Stimulated activated effector memory CD8-positive, alpha-beta T cell treated with anti-CD3 and anti-CD28 coated beads, Interleukin-12 subunit alpha, Interleukin-12 subunit beta, amount 100 ng/mL, for 72 hours (primary cell): ENCODE measurements at regions not wholly inside any gene's neighbourhood (a gene's known extent, or its start where the extent isn't known, plus 50 kb on each side); places are given as distances from the start of the nearest gene placed in this dataset.
"Not testable (repeated sequence)": the region's sequence is repeated elsewhere in the genome, so short reads cannot be mapped to it uniquely, and the experiment has no call there.

Experiments used
- ATAC-seq: fragments of 150-1000 bp; cut with Tn5 transposase; 2 replicates; pipeline ENCODE4 v1.10.0; 2021
- DNase-seq, 2 donors: peaks; one replicate each; pipeline ENCODE4 v3.0.0; 2021 to 2022; ENCODE audit warnings: low spot score in 2 of 2
- H3K27ac Mint-ChIP-seq: one replicate; pipeline ENCODE4 v1.8.0; 2022; ENCODE audit warnings: mild to moderate bottlenecking, mixed read lengths
- H3K36me3 Mint-ChIP-seq: one replicate; pipeline ENCODE4 v1.8.0; 2022; ENCODE audit warnings: mild to moderate bottlenecking, mixed read lengths
- H3K4me1 Mint-ChIP-seq: one replicate; pipeline ENCODE4 v1.8.0; 2022; ENCODE audit warnings: mixed read lengths
- H3K4me3 Mint-ChIP-seq: one replicate; pipeline ENCODE4 v1.8.0; 2022; ENCODE audit warnings: mild to moderate bottlenecking, mixed read lengths
- H3K9me3 Mint-ChIP-seq: one replicate; pipeline ENCODE4 v1.8.0; 2022; ENCODE audit warnings: mixed read lengths

GRCh38 chr11:3485737-3486136 is 106.8 kb upstream of the ZNF195 start:
- H3K4me3 Mint-ChIP-seq, H3K36me3 Mint-ChIP-seq, H3K9me3 Mint-ChIP-seq, DNase-seq, H3K4me1 Mint-ChIP-seq, ATAC-seq, H3K27ac Mint-ChIP-seq: not testable (repeated sequence)

- not testable (repeated sequence) for ATAC-seq, H3K27ac Mint-ChIP-seq, H3K4me1 Mint-ChIP-seq, H3K36me3 Mint-ChIP-seq, H3K4me3 Mint-ChIP-seq, H3K9me3 Mint-ChIP-seq, DNase-seq
Observed at GRCh38 chr11:3476937-3477885, 98.3 kb upstream of the ZNF195 start.

GRCh38 chr11:3476084-3476936 is 97.4 kb upstream of the ZNF195 start:
- not testable (repeated sequence) for ATAC-seq, DNase-seq, H3K4me3 Mint-ChIP-seq, H3K4me1 Mint-ChIP-seq, H3K27ac Mint-ChIP-seq, H3K9me3 Mint-ChIP-seq, H3K36me3 Mint-ChIP-seq

GRCh38 chr11:3468963-3469362 is 90.0 kb upstream of the ZNF195 start:
- H3K4me3 Mint-ChIP-seq, H3K4me1 Mint-ChIP-seq, DNase-seq, H3K36me3 Mint-ChIP-seq, H3K27ac Mint-ChIP-seq, ATAC-seq, H3K9me3 Mint-ChIP-seq: not testable (repeated sequence)

- DNase-seq, H3K4me3 Mint-ChIP-seq, H3K27ac Mint-ChIP-seq, ATAC-seq, H3K4me1 Mint-ChIP-seq, H3K9me3 Mint-ChIP-seq, H3K36me3 Mint-ChIP-seq: not testable (repeated sequence)
Observed at GRCh38 chr11:3467599-3467998, 88.7 kb upstream of the ZNF195 start.

- H3K4me3 Mint-ChIP-seq, result peak overlapping the region; percentile 27
- H3K27ac Mint-ChIP-seq, H3K9me3 Mint-ChIP-seq, H3K4me1 Mint-ChIP-seq, ATAC-seq, H3K36me3 Mint-ChIP-seq, DNase-seq: not testable (repeated sequence)
Observed at GRCh38 chr11:3455666-3456065, 76.7 kb upstream of the ZNF195 start.

- not testable (repeated sequence) for H3K27ac Mint-ChIP-seq, H3K9me3 Mint-ChIP-seq, H3K36me3 Mint-ChIP-seq, ATAC-seq, H3K4me1 Mint-ChIP-seq
- H3K4me3 Mint-ChIP-seq, result peak overlapping the region; percentile 27
- DNase-seq, result peak; percentile 15 to 67
Observed at GRCh38 chr11:3454844-3455243, 75.9 kb upstream of the ZNF195 start.

- H3K36me3 Mint-ChIP-seq, H3K27ac Mint-ChIP-seq, ATAC-seq, H3K4me3 Mint-ChIP-seq, DNase-seq, H3K4me1 Mint-ChIP-seq, H3K9me3 Mint-ChIP-seq: not testable (repeated sequence)
Observed at GRCh38 chr11:3453596-3454256, 74.8 kb upstream of the ZNF195 start.

GRCh38 chr11:3450822-3451221 is 71.9 kb upstream of the ZNF195 start:
- not testable (repeated sequence) for H3K9me3 Mint-ChIP-seq, H3K4me1 Mint-ChIP-seq, H3K36me3 Mint-ChIP-seq, H3K4me3 Mint-ChIP-seq, DNase-seq, ATAC-seq, H3K27ac Mint-ChIP-seq

- H3K36me3 Mint-ChIP-seq, H3K9me3 Mint-ChIP-seq, ATAC-seq, H3K27ac Mint-ChIP-seq, DNase-seq, H3K4me3 Mint-ChIP-seq, H3K4me1 Mint-ChIP-seq: not testable (repeated sequence)
Observed at GRCh38 chr11:3445535-3445934, 66.6 kb upstream of the ZNF195 start.

- not testable (repeated sequence) for H3K36me3 Mint-ChIP-seq, H3K4me1 Mint-ChIP-seq, DNase-seq, H3K4me3 Mint-ChIP-seq, ATAC-seq, H3K27ac Mint-ChIP-seq, H3K9me3 Mint-ChIP-seq
Observed at GRCh38 chr11:3444420-3444744, 65.4 kb upstream of the ZNF195 start.

- not testable (repeated sequence) for DNase-seq, ATAC-seq, H3K9me3 Mint-ChIP-seq, H3K36me3 Mint-ChIP-seq, H3K4me1 Mint-ChIP-seq, H3K27ac Mint-ChIP-seq, H3K4me3 Mint-ChIP-seq
Observed at GRCh38 chr11:3443700-3444419, 64.9 kb upstream of the ZNF195 start.

- H3K9me3 Mint-ChIP-seq, H3K4me3 Mint-ChIP-seq, ATAC-seq, DNase-seq, H3K36me3 Mint-ChIP-seq, H3K4me1 Mint-ChIP-seq: not testable (repeated sequence)
- H3K27ac Mint-ChIP-seq, result peak overlapping the region; percentile 75
Observed at GRCh38 chr11:3437441-3437840, 58.5 kb upstream of the ZNF195 start.

- Mint-ChIP-seq H3K4me3 (no peak overlapping the region), H3K4me1 (peaks cover 6% of the 10 kb centered on the region), H3K36me3 (no peaks in the 10 kb centered on the region), H3K9me3 (no peaks in the 10 kb centered on the region), H3K27ac (no peak overlapping the region)
- ATAC-seq (no peak), DNase-seq (no peak)
Observed at GRCh38 chr11:3434976-3435375, 56.0 kb upstream of the ZNF195 start.

GRCh38 chr11:3429191-3429590 is 50.2 kb upstream of the ZNF195 start:
- ATAC-seq, DNase-seq, H3K4me3 Mint-ChIP-seq, H3K36me3 Mint-ChIP-seq, H3K4me1 Mint-ChIP-seq, H3K9me3 Mint-ChIP-seq, H3K27ac Mint-ChIP-seq: not testable (repeated sequence)
